Spleen (tissue), 11 donors: ENCODE measurements at regions not wholly inside any gene's neighbourhood (a gene's known extent, or its start where the extent isn't known, plus 50 kb on each side); places are given as distances from the start of the nearest gene placed in this dataset.

Experiments
- DNase-seq: peaks from one replicate; pipeline ENCODE4 v3.0.0-alpha.2; 2020
- H3K27ac ChIP-seq, 8 donors: fragments of 200-600 bp; sonication (generic) in 7 of 8; 1 replicate in 4 of 8; 2 replicates in 4 of 8; pipeline versions ENCODE4 v1.5.0 to v1.8.0; 2016 to 2021; ENCODE audit warnings: inconsistent platforms in 4 of 8, mild to moderate bottlenecking in 4 of 8, moderate library complexity in 1 of 8
- H3K27me3 ChIP-seq, 7 donors: fragments of 200-600 bp; sonication (generic) in 6 of 7; replicated peaks in 1 of 7; 1 replicate in 4 of 7; 2 replicates in 3 of 7; pipeline versions ENCODE4 v1.5.0 to v1.8.0; 2016 to 2021; ENCODE audit warnings: inconsistent platforms in 3 of 7, mild to moderate bottlenecking in 1 of 7
- H3K36me3 ChIP-seq, 6 donors: fragments of 200-600 bp; sonication (generic) in 5 of 6; 1 replicate in 4 of 6; 2 replicates in 2 of 6; pipeline versions ENCODE4 v1.5.0 to v1.8.0; 2016 to 2021; ENCODE audit warnings: inconsistent platforms in 2 of 6
- H3K4me1 ChIP-seq, 6 donors: fragments of 200-600 bp; sonication (generic) in 5 of 6; 1 replicate in 3 of 6; 2 replicates in 3 of 6; pipeline versions ENCODE4 v1.5.0 to v1.8.0; 2016 to 2021; ENCODE audit warnings: inconsistent platforms in 3 of 6
- H3K4me3 ChIP-seq, 8 donors: fragments of 200-600 bp; sonication (generic) in 7 of 8; 1 replicate in 4 of 8; 2 replicates in 4 of 8; pipeline versions ENCODE4 v1.5.0 to v1.8.0; 2016 to 2021; ENCODE audit warnings: inconsistent platforms in 4 of 8, mild to moderate bottlenecking in 4 of 8, moderate library complexity in 2 of 8
- H3K9me3 ChIP-seq, 8 donors: fragments of 200-600 bp; sonication (generic) in 7 of 8; 1 replicate in 4 of 8; 2 replicates in 4 of 8; pipeline versions ENCODE4 v1.5.0 to v1.8.0; 2016 to 2021; ENCODE audit warnings: inconsistent platforms in 4 of 8
- CTCF ChIP-seq, 11 experiments: fragments of 200-600 bp in 7 of 11; fragments of 450-650 bp in 4 of 11; sonication (generic) in 4 of 11; IDR thresholded peaks in 8 of 11; conservative IDR thresholded peaks in 3 of 11; 1 replicate in 7 of 11; 2 replicates in 4 of 11; pipeline versions ENCODE4 v1.4.0 to v1.8.0; 2016 to 2021; ENCODE audit warnings: antibody characterized with exemption in 11 of 11, inconsistent platforms in 4 of 11, mild to moderate bottlenecking in 1 of 11
- POLR2A ChIP-seq, 3 donors: fragments of 450-650 bp; IDR thresholded peaks; one replicate each; pipeline ENCODE4 v1.5.1; 2017; ENCODE audit warnings: antibody characterized with exemption in 3 of 3, mild to moderate bottlenecking in 1 of 3
- POLR2AphosphoS5 ChIP-seq, 3 donors: sonication (generic); formaldehyde crosslinking; IDR thresholded peaks; one replicate each; pipeline ENCODE4 v1.5.1; 2017; ENCODE audit warnings: antibody characterized with exemption in 3 of 3
- WGBS, 5 donors: extraction: QIAGEN DNeasy Blood & Tissue Kit in 3 of 5; methylation state at CpG; one replicate each; pipeline versions ENCODE4 v1.1.5 to v1.1.7; 2013 to 2018; 5-methylcytosine and 5-hydroxymethylcytosine counted together
- intact Hi-C: fragments of 100-400 bp; cut with DNase I; formaldehyde crosslinking; loops from one replicate; pipeline ENCODE4 v1.15.0; 2023; ENCODE audit warnings: low total_unique reads
- donor health status: healthy with polysubstance abuse.
- donor health status: DM: no; HTN: no; CAD: no; lungs with moderate emphysema.
- donor health status: DM: no; HTN: no; CAD: no.
- donor health status: Bipolar disorder and iron deficiency.
- donor health status: healthy.
- donor health status: DM: no; HTN: no; CAD: no.
- donor health status: DM: yes; HTN: yes; CAD: no.

DNA sequence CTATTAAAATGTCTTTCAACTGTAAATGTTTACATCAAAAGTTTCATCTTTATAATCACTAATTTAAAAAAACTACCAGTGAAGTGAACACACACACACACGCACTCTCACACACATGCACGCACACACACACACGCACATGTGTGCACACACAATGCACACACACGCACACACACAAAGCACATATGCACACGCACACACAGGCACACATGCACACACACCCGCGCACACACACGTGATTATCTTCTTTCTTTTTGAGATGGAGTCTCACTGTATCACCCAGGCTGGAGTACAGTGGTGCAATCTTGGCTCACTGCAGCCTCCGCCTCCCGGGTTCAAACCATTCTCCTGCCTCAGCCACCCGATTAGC, 80.0 kb upstream of the FRMD1 start:
- H3K9me3 ChIP-seq: no peaks in the 10 kb centered on the region
- no peak for TF ChIP-seq POLR2AphosphoS5 (IDR thresholded peaks at IDR 0.05)
- no peak overlapping the region for H3K27ac ChIP-seq
- no peak overlapping the region for H3K4me3 ChIP-seq
- H3K27me3 ChIP-seq: peaks cover 0 to 35% (median 0%) of the 10 kb centered on the region in 7 donors
- no peak for DNase-seq
- H3K36me3 ChIP-seq: no peaks in the 10 kb centered on the region
- intact Hi-C loops: no loop called here
- H3K4me1 ChIP-seq: no peaks in the 10 kb centered on the region
- 83 to 96% (median 90%) methylated on average over 11 of the region's 11 CpGs for WGBS, 5 donors

GRCh38 chr6:168158213-168158979, 79.4 kb upstream of the FRMD1 start:
- Histone ChIP-seq H3K27ac (no peak overlapping the region), H3K27me3 (peaks cover 0 to 35% (median 0%) of the 10 kb centered on the region in 7 donors), H3K4me3 (no peak overlapping the region), H3K4me1 (no peaks in the 10 kb centered on the region), H3K36me3 (no peaks in the 10 kb centered on the region), H3K9me3 (no peaks in the 10 kb centered on the region)
- intact Hi-C loops: no loop called here
- DNase-seq: no peak
- 60 to 66% (median 64%) methylated on average over 19 of the region's 19 CpGs for WGBS, 5 donors
- TF ChIP-seq CTCF (IDR thresholded peaks at IDR 0.05 in 8 of 11, conservative IDR thresholded peaks at IDR 0.05 in 3 of 11) (no peak), POLR2AphosphoS5 (IDR thresholded peaks at IDR 0.05) (no peak), POLR2A (IDR thresholded peaks at IDR 0.05) (no peak)

- Histone ChIP-seq H3K36me3 (no peaks in the 10 kb centered on the region), H3K27ac (no peak overlapping the region), H3K27me3 (peaks cover 0 to 35% (median 0%) of the 10 kb centered on the region in 7 donors), H3K4me1 (no peaks in the 10 kb centered on the region), H3K9me3 (no peaks in the 10 kb centered on the region), H3K4me3 (no peak overlapping the region)
- no peak for DNase-seq
- TF ChIP-seq POLR2A (IDR thresholded peaks at IDR 0.05) (no peak), CTCF (IDR thresholded peaks at IDR 0.05 in 8 of 11, conservative IDR thresholded peaks at IDR 0.05 in 3 of 11) (no peak), POLR2AphosphoS5 (IDR thresholded peaks at IDR 0.05) (no peak)
- intact Hi-C loops: no loop called here
- WGBS, 5 donors: 30 to 39% (median 32%) methylated on average over 18 of the region's 18 CpGs
Observed at GRCh38 chr6:168157272-168158212, 78.5 kb upstream of the FRMD1 start.

- Histone ChIP-seq H3K27me3 (peaks cover 0 to 35% (median 0%) of the 10 kb centered on the region in 7 donors), H3K27ac (no peak overlapping the region), H3K4me3 (no peak overlapping the region), H3K4me1 (no peaks in the 10 kb centered on the region), H3K36me3 (no peaks in the 10 kb centered on the region), H3K9me3 (no peaks in the 10 kb centered on the region)
- WGBS, 5 donors: 77 to 84% (median 83%) methylated on average over 9 to 12 of the region's 12 CpGs
- no peak for DNase-seq
- no peak for TF ChIP-seq POLR2AphosphoS5 (IDR thresholded peaks at IDR 0.05)
- TF ChIP-seq POLR2A (IDR thresholded peaks at IDR 0.05): no peak
- TF ChIP-seq CTCF (IDR thresholded peaks at IDR 0.05 in 8 of 11, conservative IDR thresholded peaks at IDR 0.05 in 3 of 11): no peak
- intact Hi-C loops: no loop called here
Observed at GRCh38 chr6:168156742-168157265, 77.8 kb upstream of the FRMD1 start.
